HUES6 (cell line): ENCODE measurements at regions not wholly inside any gene's neighbourhood (a gene's known extent, or its start where the extent isn't known, plus 50 kb on each side); places are given as distances from the start of the nearest gene placed in this dataset.

Experiments used
- H3K27ac ChIP-seq: 2 replicates; pipeline ENCODE4 v1.7.0; 2013; ENCODE audit warnings: low read depth, mild to moderate bottlenecking, low read length, inconsistent platforms
- H3K27me3 ChIP-seq: 2 replicates; pipeline ENCODE4 v1.6.1; 2013; ENCODE audit warnings: low read length; ENCODE audit not compliant: control insufficient read depth, insufficient read depth
- H3K36me3 ChIP-seq: 2 replicates; pipeline ENCODE4 v1.6.1; 2013; ENCODE audit warnings: low read length; ENCODE audit not compliant: control insufficient read depth, insufficient read depth
- H3K4me1 ChIP-seq: 2 replicates; pipeline ENCODE4 v1.6.1; 2013; ENCODE audit warnings: low read length; ENCODE audit not compliant: control insufficient read depth, insufficient read depth
- H3K4me3 ChIP-seq: 2 replicates; pipeline ENCODE4 v1.5.1; 2013; ENCODE audit warnings: low read depth, low read length
- H3K9ac ChIP-seq: one replicate; pipeline ENCODE4 v1.6.1; 2013; ENCODE audit warnings: mild to moderate bottlenecking, low read length
- H3K9me3 ChIP-seq: 2 replicates; pipeline ENCODE4 v1.6.1; 2013; ENCODE audit warnings: low read depth, low read length; ENCODE audit not compliant: control insufficient read depth, insufficient read depth

GRCh38 chr1:221837896-221838295 is 96.0 kb upstream of the DUSP10 start:
- H3K27ac ChIP-seq = no peak overlapping the region
- H3K4me1 ChIP-seq = peaks cover 10% of the 10 kb centered on the region
- no peaks in the 10 kb centered on the region for H3K27me3 ChIP-seq
- no peak overlapping the region for H3K9ac ChIP-seq
- H3K9me3 ChIP-seq = no peaks in the 10 kb centered on the region
- no peaks in the 10 kb centered on the region for H3K36me3 ChIP-seq
- H3K4me3 ChIP-seq = no peak overlapping the region

GRCh38 chr1:221834698-221835513 is 93.0 kb upstream of the DUSP10 start:
- Histone ChIP-seq H3K9ac (no peak overlapping the region), H3K9me3 (no peaks in the 10 kb centered on the region), H3K27me3 (no peaks in the 10 kb centered on the region), H3K4me1 (peaks cover 10% of the 10 kb centered on the region), H3K27ac (no peak overlapping the region), H3K36me3 (no peaks in the 10 kb centered on the region), H3K4me3 (no peak overlapping the region)

- Histone ChIP-seq H3K36me3 (no peaks in the 10 kb centered on the region), H3K9ac (no peak overlapping the region), H3K9me3 (no peaks in the 10 kb centered on the region), H3K4me1 (peaks cover 24% of the 10 kb centered on the region), H3K27me3 (no peaks in the 10 kb centered on the region), H3K27ac (no peak overlapping the region), H3K4me3 (no peak overlapping the region)
Measured at GRCh38 chr1:221832617-221833016, 90.7 kb upstream of the DUSP10 start.

- Histone ChIP-seq H3K4me1 (peaks cover 25% of the 10 kb centered on the region), H3K9me3 (no peaks in the 10 kb centered on the region), H3K9ac (no peak overlapping the region), H3K36me3 (no peaks in the 10 kb centered on the region), H3K27me3 (no peaks in the 10 kb centered on the region), H3K4me3 (no peak overlapping the region), H3K27ac (no peak overlapping the region)
Measured at GRCh38 chr1:221832151-221832550, 90.3 kb upstream of the DUSP10 start.

GRCh38 chr1:221829327-221830015 is 87.6 kb upstream of the DUSP10 start:
- Histone ChIP-seq H3K9me3 (no peaks in the 10 kb centered on the region), H3K4me3 (no peak overlapping the region), H3K4me1 (peaks cover 22% of the 10 kb centered on the region), H3K27ac (no peak overlapping the region), H3K9ac (no peak overlapping the region), H3K36me3 (no peaks in the 10 kb centered on the region), H3K27me3 (no peaks in the 10 kb centered on the region)

GRCh38 chr1:221827307-221827642 is 85.4 kb upstream of the DUSP10 start:
- Histone ChIP-seq H3K4me3 (no peak overlapping the region), H3K36me3 (no peaks in the 10 kb centered on the region), H3K27me3 (no peaks in the 10 kb centered on the region), H3K27ac (no peak overlapping the region), H3K9ac (no peak overlapping the region), H3K4me1 (peaks cover 21% of the 10 kb centered on the region), H3K9me3 (no peaks in the 10 kb centered on the region)

GRCh38 chr1:221824909-221825308 is 83.0 kb upstream of the DUSP10 start:
- Histone ChIP-seq H3K9ac (no peak overlapping the region), H3K9me3 (no peaks in the 10 kb centered on the region), H3K36me3 (no peaks in the 10 kb centered on the region), H3K4me3 (no peak overlapping the region), H3K4me1 (peaks cover 21% of the 10 kb centered on the region), H3K27ac (no peak overlapping the region), H3K27me3 (no peaks in the 10 kb centered on the region)

- Histone ChIP-seq H3K27me3 (no peaks in the 10 kb centered on the region), H3K9ac (no peak overlapping the region), H3K4me3 (no peak overlapping the region), H3K9me3 (no peaks in the 10 kb centered on the region), H3K27ac (no peak overlapping the region), H3K36me3 (no peaks in the 10 kb centered on the region), H3K4me1 (peaks cover 13% of the 10 kb centered on the region)
Measured at GRCh38 chr1:221824025-221824424, 82.1 kb upstream of the DUSP10 start.

GRCh38 chr1:221823561-221823960 is 81.7 kb upstream of the DUSP10 start:
- Histone ChIP-seq H3K9ac (no peak overlapping the region), H3K4me1 (peaks cover 9% of the 10 kb centered on the region), H3K9me3 (no peaks in the 10 kb centered on the region), H3K36me3 (no peaks in the 10 kb centered on the region), H3K4me3 (no peak overlapping the region), H3K27ac (no peak overlapping the region), H3K27me3 (no peaks in the 10 kb centered on the region)

GRCh38 chr1:221823149-221823548 is 81.3 kb upstream of the DUSP10 start:
- Histone ChIP-seq H3K27ac (no peak overlapping the region), H3K27me3 (no peaks in the 10 kb centered on the region), H3K9ac (no peak overlapping the region), H3K4me3 (no peak overlapping the region), H3K4me1 (peaks cover 7% of the 10 kb centered on the region; the same call in 1 of the 2 replicates), H3K9me3 (no peaks in the 10 kb centered on the region), H3K36me3 (no peaks in the 10 kb centered on the region)

- Histone ChIP-seq H3K27me3 (no peaks in the 10 kb centered on the region), H3K4me3 (no peak overlapping the region), H3K4me1 (peaks cover 7% of the 10 kb centered on the region; the same call in 1 of the 2 replicates)
Measured at GRCh38 chr1:221822591-221822990, 80.7 kb upstream of the DUSP10 start.

More at GRCh38 chr1:221822591-221822990, 80.7 kb upstream of the DUSP10 start:
- Histone ChIP-seq H3K27ac (no peak overlapping the region), H3K36me3 (no peaks in the 10 kb centered on the region), H3K9ac (no peak overlapping the region), H3K9me3 (no peaks in the 10 kb centered on the region)
